Keratinocyte (primary cell): ENCODE measurements at regions not wholly inside any gene's neighbourhood (a gene's known extent, or its start where the extent isn't known, plus 50 kb on each side); places are given as distances from the start of the nearest gene placed in this dataset.

Source experiments
- EZH2 ChIP-seq: IDR thresholded peaks from one replicate; pipeline ENCODE4 v1.6.1; 2012; ENCODE audit warnings: inconsistent platforms, mild to moderate bottlenecking, low read length, moderate library complexity
- TF ChIP-seq, protein P1 (sequence below), 3 experiments: IDR thresholded peaks in 1 of 3; conservative IDR thresholded peaks in 1 of 3; optimal IDR thresholded peaks in 1 of 3; 2 replicates in 2 of 3; 3 replicates in 1 of 3; pipeline versions ENCODE3 to v1.5.1; 2011; ENCODE audit warnings: low read length in 3 of 3, mild to moderate bottlenecking in 3 of 3, moderate library complexity in 2 of 3, control low read depth in 1 of 3, inconsistent platforms in 1 of 3; ENCODE audit not compliant: insufficient read depth in 2 of 3; ENCODE audit errors: extremely low read depth in 1 of 3

GRCh38 chr20:22954661-22955060, 80.5 kb upstream of the SSTR4 start:
- TF ChIP-seq, protein P1, sequence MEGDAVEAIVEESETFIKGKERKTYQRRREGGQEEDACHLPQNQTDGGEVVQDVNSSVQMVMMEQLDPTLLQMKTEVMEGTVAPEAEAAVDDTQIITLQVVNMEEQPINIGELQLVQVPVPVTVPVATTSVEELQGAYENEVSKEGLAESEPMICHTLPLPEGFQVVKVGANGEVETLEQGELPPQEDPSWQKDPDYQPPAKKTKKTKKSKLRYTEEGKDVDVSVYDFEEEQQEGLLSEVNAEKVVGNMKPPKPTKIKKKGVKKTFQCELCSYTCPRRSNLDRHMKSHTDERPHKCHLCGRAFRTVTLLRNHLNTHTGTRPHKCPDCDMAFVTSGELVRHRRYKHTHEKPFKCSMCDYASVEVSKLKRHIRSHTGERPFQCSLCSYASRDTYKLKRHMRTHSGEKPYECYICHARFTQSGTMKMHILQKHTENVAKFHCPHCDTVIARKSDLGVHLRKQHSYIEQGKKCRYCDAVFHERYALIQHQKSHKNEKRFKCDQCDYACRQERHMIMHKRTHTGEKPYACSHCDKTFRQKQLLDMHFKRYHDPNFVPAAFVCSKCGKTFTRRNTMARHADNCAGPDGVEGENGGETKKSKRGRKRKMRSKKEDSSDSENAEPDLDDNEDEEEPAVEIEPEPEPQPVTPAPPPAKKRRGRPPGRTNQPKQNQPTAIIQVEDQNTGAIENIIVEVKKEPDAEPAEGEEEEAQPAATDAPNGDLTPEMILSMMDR (optimal IDR thresholded peaks at IDR 0.05 in 1 of 3, IDR thresholded peaks at IDR 0.05 in 1 of 3, conservative IDR thresholded peaks at IDR 0.05 in 1 of 3; ENCODE audit: extremely low read depth in 1 of 3, insufficient read depth in 2 of 3, low read length in 3 of 3): no peak
- TF ChIP-seq EZH2: no peak
